DND-41 (cell line): ENCODE measurements at regions not wholly inside any gene's neighbourhood (a gene's known extent, or its start where the extent isn't known, plus 50 kb on each side); places are given as distances from the start of the nearest gene placed in this dataset.

Source experiments
- ATAC-seq: fragments of 200-7000 bp; cut with Tn5 transposase; 3 replicates; pipeline ENCODE4 v1.9.1; 2021; ENCODE audit warnings: low read depth; ENCODE audit not compliant: insufficient read depth
- DNase-seq: peaks from one replicate; pipeline ENCODE4 v3.0.0-alpha.2; 2020
- H2AFZ ChIP-seq: 2 replicates; pipeline ENCODE4 v1.6.0; 2012; ENCODE audit warnings: low read depth, low read length
- H3K27ac ChIP-seq: 2 replicates; pipeline ENCODE4 v1.5.1; 2012; ENCODE audit warnings: low read length, inconsistent platforms
- H3K27me3 ChIP-seq: fragments of 200-600 bp; sonication (generic); 2 replicates; pipeline ENCODE4 v1.6.0; 2012; ENCODE audit warnings: low read length, mild to moderate bottlenecking, inconsistent platforms; ENCODE audit not compliant: insufficient read depth, poor library complexity
- H3K36me3 ChIP-seq: 2 replicates; pipeline ENCODE4 v1.5.1; 2012; ENCODE audit warnings: low read length, inconsistent platforms; ENCODE audit not compliant: insufficient read depth
- H3K4me1 ChIP-seq: 2 replicates; pipeline ENCODE4 v1.5.1; 2012; ENCODE audit warnings: mild to moderate bottlenecking, low read length; ENCODE audit not compliant: insufficient read depth
- H3K4me2 ChIP-seq: 2 replicates; pipeline ENCODE4 v1.6.0; 2012; ENCODE audit warnings: mild to moderate bottlenecking, moderate library complexity, low read length, inconsistent platforms; ENCODE audit not compliant: insufficient read depth
- H3K4me3 ChIP-seq, 2 experiments: fragments of 200-600 bp in 1 of 2; shearing (Covaris generic) in 1 of 2; 2 replicates each; pipeline ENCODE4 v1.5.1; 2012 to 2016; ENCODE audit warnings: inconsistent platforms in 2 of 2, low read length in 2 of 2, mild to moderate bottlenecking in 2 of 2, low read depth in 1 of 2, moderate library complexity in 1 of 2
- H3K79me2 ChIP-seq: 2 replicates; pipeline ENCODE4 v1.6.0; 2012; ENCODE audit warnings: low read length, inconsistent platforms; ENCODE audit not compliant: insufficient read depth
- H3K9ac ChIP-seq: 2 replicates; pipeline ENCODE4 v1.6.0; 2012; ENCODE audit warnings: low read depth, mild to moderate bottlenecking, inconsistent platforms, low read length, moderate library complexity
- H3K9me3 ChIP-seq: 2 replicates; pipeline ENCODE4 v1.5.1; 2012; ENCODE audit warnings: low read length, moderate library complexity, mild to moderate bottlenecking, inconsistent platforms; ENCODE audit not compliant: insufficient read depth, severe bottlenecking
- H4K20me1 ChIP-seq: 2 replicates; pipeline ENCODE4 v1.6.0; 2012; ENCODE audit warnings: low read length; ENCODE audit not compliant: insufficient read depth
- CTCF ChIP-seq: IDR thresholded peaks from 2 replicates; pipeline ENCODE4 v1.5.1; 2012; ENCODE audit warnings: borderline replicate concordance, low read length, moderate library complexity, mild to moderate bottlenecking; ENCODE audit not compliant: poor library complexity, severe bottlenecking; ENCODE audit errors: extremely low read depth
- EZH2 ChIP-seq: IDR thresholded peaks from 3 replicates; pipeline ENCODE4 v1.6.1; 2012; ENCODE audit warnings: borderline replicate concordance, low read depth, mild to moderate bottlenecking, moderate library complexity, low read length, inconsistent platforms; ENCODE audit not compliant: severe bottlenecking

- DNase-seq, result no peak
- no peak overlapping the region for H3K4me3 ChIP-seq
Observed at GRCh38 chr2:196362973-196363549, 191.7 kb upstream of the STK17B start.

GRCh38 chr2:196365145-196365544, 193.8 kb upstream of the STK17B start:
- Histone ChIP-seq H3K27ac (peak overlapping the region; percentile 40), H4K20me1 (no peaks in the 10 kb centered on the region), H3K27me3 (no peaks in the 10 kb centered on the region), H3K4me3 (no peak overlapping the region), H2AFZ (no peak overlapping the region), H3K4me2 (no peak overlapping the region), H3K4me1 (peaks cover 30% of the 10 kb centered on the region), H3K9ac (no peak overlapping the region), H3K79me2 (no peaks in the 10 kb centered on the region), H3K36me3 (no peaks in the 10 kb centered on the region), H3K9me3 (peaks cover 2% of the 10 kb centered on the region)
- ATAC-seq (no peak), DNase-seq (no peak)
- TF ChIP-seq EZH2, result no peak
- no peak for TF ChIP-seq CTCF

More at GRCh38 chr2:196362973-196363549, 191.7 kb upstream of the STK17B start:
- Histone ChIP-seq H3K4me1 (peaks cover 30% of the 10 kb centered on the region), H3K79me2 (no peaks in the 10 kb centered on the region), H4K20me1 (no peaks in the 10 kb centered on the region), H3K9ac (no peak overlapping the region), H3K27ac (no peak overlapping the region), H2AFZ (no peak overlapping the region), H3K9me3 (peaks cover 2% of the 10 kb centered on the region), H3K36me3 (no peaks in the 10 kb centered on the region), H3K4me2 (no peak overlapping the region), H3K27me3 (no peaks in the 10 kb centered on the region)
- no peak for ATAC-seq
- TF ChIP-seq CTCF (no peak), EZH2 (no peak)

GRCh38 chr2:196365923-196366322, 194.5 kb upstream of the STK17B start:
- H3K9ac ChIP-seq, result no peak overlapping the region
- H3K27ac ChIP-seq, result peak overlapping the region; percentile 40
- H3K4me1 ChIP-seq, result peaks cover 30% of the 10 kb centered on the region
- peak overlapping the region; percentile 17; the same call in 1 of the 2 replicates for H3K4me2 ChIP-seq
- no peaks in the 10 kb centered on the region for H4K20me1 ChIP-seq
- H2AFZ ChIP-seq, result no peak overlapping the region
- peaks cover 2% of the 10 kb centered on the region for H3K9me3 ChIP-seq
- DNase-seq (peak; percentile 65), ATAC-seq (peak; percentile 84)
- H3K4me3 ChIP-seq, result no peak overlapping the region
- H3K79me2 ChIP-seq, result no peaks in the 10 kb centered on the region
- H3K27me3 ChIP-seq, result no peaks in the 10 kb centered on the region
- no peak for TF ChIP-seq CTCF
- no peak for TF ChIP-seq EZH2
- H3K36me3 ChIP-seq, result no peaks in the 10 kb centered on the region

- Histone ChIP-seq H3K9me3 (peaks cover 2% of the 10 kb centered on the region), H3K4me3 (no peak overlapping the region), H4K20me1 (no peaks in the 10 kb centered on the region), H3K27ac (no peak overlapping the region), H2AFZ (no peak overlapping the region), H3K79me2 (no peaks in the 10 kb centered on the region), H3K4me2 (no peak overlapping the region), H3K36me3 (no peaks in the 10 kb centered on the region), H3K4me1 (peaks cover 30% of the 10 kb centered on the region), H3K9ac (no peak overlapping the region), H3K27me3 (no peaks in the 10 kb centered on the region)
- DNase-seq, result no peak
- no peak for ATAC-seq
- TF ChIP-seq EZH2 (no peak), CTCF (no peak)
Observed at GRCh38 chr2:196367633-196368032, 196.3 kb upstream of the STK17B start.
